ENCODE measurements at regions not wholly inside any gene's neighbourhood (a gene's known extent, or its start where the extent isn't known, plus 50 kb on each side); places are given as distances from the start of the nearest gene placed in this dataset.

DNA sequence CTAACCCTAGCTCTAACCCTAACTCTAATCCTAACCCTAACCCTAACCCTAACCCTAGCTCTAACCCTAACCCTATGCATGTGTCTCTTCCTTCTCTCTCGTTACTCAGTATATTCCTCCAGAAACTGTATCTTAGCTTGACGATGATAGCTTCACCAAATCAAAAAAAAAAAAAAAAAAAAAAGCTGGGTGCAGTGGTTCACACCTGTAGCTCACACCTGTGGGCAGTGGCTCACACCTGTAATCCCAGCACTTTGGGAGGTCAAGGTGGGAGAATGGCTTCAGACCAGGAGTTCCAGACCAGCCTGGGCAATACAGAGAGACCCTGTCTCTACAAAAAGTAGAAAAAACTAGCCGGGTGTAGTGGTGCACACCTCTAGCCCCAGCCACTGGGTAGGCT lies 414.0 kb downstream of the GATA3 start:
- TF ChIP-seq, protein P1, sequence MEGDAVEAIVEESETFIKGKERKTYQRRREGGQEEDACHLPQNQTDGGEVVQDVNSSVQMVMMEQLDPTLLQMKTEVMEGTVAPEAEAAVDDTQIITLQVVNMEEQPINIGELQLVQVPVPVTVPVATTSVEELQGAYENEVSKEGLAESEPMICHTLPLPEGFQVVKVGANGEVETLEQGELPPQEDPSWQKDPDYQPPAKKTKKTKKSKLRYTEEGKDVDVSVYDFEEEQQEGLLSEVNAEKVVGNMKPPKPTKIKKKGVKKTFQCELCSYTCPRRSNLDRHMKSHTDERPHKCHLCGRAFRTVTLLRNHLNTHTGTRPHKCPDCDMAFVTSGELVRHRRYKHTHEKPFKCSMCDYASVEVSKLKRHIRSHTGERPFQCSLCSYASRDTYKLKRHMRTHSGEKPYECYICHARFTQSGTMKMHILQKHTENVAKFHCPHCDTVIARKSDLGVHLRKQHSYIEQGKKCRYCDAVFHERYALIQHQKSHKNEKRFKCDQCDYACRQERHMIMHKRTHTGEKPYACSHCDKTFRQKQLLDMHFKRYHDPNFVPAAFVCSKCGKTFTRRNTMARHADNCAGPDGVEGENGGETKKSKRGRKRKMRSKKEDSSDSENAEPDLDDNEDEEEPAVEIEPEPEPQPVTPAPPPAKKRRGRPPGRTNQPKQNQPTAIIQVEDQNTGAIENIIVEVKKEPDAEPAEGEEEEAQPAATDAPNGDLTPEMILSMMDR (IDR thresholded peaks at IDR 0.05; ENCODE audit: low read length), result no peak
- TF ChIP-seq EZH2 (IDR thresholded peaks at IDR 0.05; ENCODE audit: borderline replicate concordance, low read length), result no peak
